Choroid plexus epithelial cell (primary cell): ENCODE measurements at regions not wholly inside any gene's neighbourhood (a gene's known extent, or its start where the extent isn't known, plus 50 kb on each side); places are given as distances from the start of the nearest gene placed in this dataset.

ENCODE experiments used
- DNase-seq: peaks from one replicate; pipeline ENCODE4 v3.0.0-alpha.2; 2010; ENCODE audit warnings: low read depth
- H3K4me3 ChIP-seq: 2 replicates; pipeline ENCODE4 v1.5.1; 2011; ENCODE audit warnings: low read depth, mild to moderate bottlenecking, control low read depth, low read length, moderate library complexity
- TF ChIP-seq, protein P1 (sequence below): conservative IDR thresholded peaks from 2 replicates; pipeline ENCODE4 v1.5.1; 2011; ENCODE audit warnings: low read depth, mild to moderate bottlenecking, control low read depth, inconsistent platforms, low read length, moderate library complexity

DNA sequence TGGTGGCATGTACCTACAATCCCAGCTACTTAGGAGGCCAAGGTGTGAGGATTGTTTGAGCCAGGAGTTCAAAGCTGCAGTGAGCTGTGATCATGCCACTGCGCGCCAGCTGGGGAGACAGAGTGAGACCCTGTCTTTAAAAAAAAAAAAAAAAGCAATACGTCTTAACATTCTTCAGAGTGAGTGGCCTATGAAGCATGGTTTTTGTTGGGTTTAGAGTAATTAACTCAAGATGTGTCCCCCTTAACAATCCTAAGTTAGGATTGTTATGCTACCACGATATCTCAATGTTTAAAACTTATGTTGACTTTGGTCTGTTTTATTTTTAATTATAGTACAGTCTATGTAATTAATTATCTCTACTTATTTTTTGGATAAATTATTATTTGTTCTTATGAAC is 156.1 kb downstream of the HIPK3 start:
- no peak for DNase-seq
- TF ChIP-seq, protein P1, sequence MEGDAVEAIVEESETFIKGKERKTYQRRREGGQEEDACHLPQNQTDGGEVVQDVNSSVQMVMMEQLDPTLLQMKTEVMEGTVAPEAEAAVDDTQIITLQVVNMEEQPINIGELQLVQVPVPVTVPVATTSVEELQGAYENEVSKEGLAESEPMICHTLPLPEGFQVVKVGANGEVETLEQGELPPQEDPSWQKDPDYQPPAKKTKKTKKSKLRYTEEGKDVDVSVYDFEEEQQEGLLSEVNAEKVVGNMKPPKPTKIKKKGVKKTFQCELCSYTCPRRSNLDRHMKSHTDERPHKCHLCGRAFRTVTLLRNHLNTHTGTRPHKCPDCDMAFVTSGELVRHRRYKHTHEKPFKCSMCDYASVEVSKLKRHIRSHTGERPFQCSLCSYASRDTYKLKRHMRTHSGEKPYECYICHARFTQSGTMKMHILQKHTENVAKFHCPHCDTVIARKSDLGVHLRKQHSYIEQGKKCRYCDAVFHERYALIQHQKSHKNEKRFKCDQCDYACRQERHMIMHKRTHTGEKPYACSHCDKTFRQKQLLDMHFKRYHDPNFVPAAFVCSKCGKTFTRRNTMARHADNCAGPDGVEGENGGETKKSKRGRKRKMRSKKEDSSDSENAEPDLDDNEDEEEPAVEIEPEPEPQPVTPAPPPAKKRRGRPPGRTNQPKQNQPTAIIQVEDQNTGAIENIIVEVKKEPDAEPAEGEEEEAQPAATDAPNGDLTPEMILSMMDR: no peak
- H3K4me3 ChIP-seq: no peak overlapping the region

DNA sequence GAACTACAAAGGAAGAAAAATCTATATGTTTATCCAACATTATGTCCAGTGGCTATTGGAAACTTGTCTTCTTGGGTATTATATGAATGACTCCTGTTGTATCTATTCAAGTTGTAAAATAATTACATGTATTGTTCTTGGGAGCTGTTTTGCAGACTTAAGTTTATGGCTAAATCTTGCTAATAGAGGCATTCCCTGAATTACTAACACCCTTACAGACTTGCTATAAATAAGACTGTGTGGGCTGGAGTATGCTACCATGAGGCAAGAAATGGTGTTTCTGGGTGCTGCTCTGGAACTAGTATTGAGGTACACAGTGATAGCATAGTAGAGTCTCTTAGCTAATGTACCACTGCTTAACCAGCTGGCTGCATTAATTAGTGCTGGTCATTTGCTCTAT is 155.1 kb downstream of the HIPK3 start:
- H3K4me3 ChIP-seq: no peak overlapping the region
- no peak for DNase-seq
- TF ChIP-seq, protein P1: no peak

DNA sequence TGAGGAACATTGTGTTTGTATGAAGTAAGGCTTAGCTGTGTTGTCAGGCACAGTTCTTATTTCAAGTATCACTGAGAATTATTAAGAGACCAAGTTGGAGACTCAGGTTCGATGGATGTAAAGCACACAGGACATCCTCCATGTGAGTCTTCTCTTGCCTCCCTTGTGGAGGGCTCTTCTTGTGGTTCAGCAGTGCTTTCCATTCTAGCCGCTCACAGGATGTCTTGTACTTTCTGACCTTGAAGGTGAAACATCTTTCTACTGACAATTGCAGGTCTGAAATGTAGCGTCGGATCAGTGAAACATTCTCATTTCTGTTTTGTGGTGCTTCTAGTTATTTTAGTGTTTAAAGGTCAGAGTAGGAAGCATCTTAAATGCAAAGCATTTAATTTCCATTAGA is 154.6 kb downstream of the HIPK3 start:
- no peak for DNase-seq
- H3K4me3 ChIP-seq: no peak overlapping the region
- TF ChIP-seq, protein P1: no peak

DNA sequence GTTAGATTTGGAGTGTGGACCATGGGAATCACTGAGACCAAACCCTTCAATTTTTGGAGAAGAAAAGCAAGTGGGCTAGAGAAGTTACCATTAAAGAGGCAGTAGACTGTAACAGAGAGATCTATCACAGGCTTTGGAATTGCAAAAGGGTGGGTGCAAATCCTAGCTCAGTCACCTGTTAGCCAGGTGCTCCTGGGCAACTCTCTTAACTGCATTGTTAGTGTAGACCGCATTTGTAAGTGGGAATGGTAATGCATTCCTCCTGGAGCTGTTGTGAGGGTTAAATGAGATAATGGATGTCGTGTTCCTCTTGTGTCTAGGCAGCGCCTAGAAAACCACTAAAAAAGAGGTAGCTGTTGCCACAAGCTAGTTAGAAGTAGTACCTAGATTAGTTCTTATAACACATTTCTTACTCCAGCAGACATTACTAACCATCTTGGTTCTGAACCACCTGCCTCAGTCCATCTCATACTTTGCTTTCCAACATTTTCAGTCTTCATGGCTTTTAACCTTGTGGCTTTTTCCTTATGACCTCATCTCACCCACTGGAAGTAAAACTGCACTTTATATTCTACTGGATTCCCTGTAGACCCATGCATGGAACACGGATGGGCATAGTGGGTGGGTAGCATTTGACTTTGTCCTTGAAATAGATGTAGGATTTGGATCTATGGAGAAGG is 153.0 kb downstream of the HIPK3 start:
- no peak overlapping the region for H3K4me3 ChIP-seq
- TF ChIP-seq, protein P1: no peak
- DNase-seq: no peak
